GM21717 (cell line): ENCODE measurements at regions not wholly inside any gene's neighbourhood (a gene's known extent, or its start where the extent isn't known, plus 50 kb on each side); places are given as distances from the start of the nearest gene placed in this dataset.
A peak's percentile ranks its signal among the peaks of the same experiment; 100 is the strongest.
"Not testable (repeated sequence)": the region's sequence is repeated elsewhere in the genome, so short reads cannot be mapped to it uniquely, and the experiment has no call there.

Experiments used
- ATAC-seq: cut with Tn5 transposase; IDR thresholded peaks from one replicate; pipeline ENCODE4 v1.9.1; 2021; ENCODE audit warnings: mild to moderate bottlenecking, moderate library complexity; ENCODE audit not compliant: unreplicated experiment

DNA sequence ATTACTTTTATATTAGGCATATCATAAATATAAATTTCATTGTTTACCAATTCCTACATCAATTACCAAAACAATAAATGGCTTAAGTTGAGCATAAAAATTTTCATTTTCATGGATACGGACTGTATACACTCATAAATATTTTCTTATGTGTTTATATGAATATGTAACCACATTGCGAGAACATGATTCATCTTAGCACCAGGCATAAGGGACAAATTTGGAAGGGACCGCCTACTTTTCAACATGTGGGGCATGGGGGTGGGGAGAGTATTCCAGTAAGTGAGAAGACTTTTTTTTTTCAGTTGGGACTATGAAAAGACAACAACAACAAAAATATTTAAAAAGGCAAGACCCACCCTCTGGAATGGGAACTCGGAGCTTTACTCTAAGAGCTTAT, 296.1 kb downstream of the RAB38 start:
- no peak for ATAC-seq

DNA sequence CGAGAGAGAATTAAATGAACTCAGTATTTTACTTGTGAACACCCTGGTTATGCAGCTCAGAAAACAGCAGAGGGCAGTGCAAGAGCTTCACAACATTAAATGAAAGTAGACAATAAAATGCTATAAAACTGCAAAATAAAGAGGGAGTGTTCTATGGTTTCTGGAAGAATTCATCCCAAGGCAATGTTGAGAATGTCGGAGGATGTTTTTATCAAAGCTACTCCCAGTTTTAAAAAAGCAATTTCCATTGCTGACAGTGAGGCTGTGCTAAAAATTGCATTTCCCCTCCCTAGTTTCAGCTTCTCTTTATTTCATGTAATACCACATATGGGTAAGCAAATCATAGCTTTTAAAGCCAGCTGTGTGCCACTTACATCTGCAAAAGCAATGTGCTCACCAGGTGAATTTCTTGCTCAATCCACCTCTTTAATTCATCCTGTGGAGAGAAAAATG, 296.8 kb downstream of the RAB38 start:
- ATAC-seq: no peak

DNA sequence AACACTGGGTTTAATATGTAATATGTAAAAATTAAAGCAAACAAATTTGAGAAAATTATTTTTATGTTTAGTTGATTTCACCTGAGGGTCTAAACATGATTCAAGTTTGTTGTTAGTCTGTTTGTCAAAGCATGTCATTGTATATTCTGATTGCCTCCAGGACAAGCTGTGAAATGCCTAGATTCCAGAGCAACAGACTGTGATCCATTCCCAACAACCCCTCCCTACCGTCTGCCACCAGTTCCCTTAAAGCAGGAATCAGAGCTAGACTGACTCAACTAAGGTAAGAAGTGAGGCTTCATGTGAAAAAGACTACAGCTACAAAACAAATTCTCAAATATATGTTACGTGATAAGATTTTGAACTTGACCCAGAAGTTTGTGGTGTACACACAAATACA, 304.2 kb downstream of the RAB38 start:
- ATAC-seq: no peak

DNA sequence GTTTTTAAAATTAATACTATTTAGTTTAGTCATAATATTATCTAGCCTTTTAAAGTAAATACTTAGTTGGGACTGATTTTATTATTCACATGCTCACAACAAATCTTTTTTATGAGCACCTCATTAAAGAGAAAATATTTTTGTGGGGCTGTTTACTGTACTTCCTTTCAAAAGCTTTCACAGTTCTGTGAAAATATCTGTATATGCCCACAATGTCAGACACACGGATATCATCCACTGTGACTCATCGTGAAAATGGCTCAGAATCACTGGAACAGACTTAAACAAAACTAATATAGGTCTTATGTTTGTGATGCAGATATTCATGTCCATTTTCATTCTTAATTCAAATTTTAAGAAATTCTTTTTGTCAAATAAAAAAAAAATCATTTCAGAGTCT, 305.2 kb downstream of the RAB38 start:
- no peak for ATAC-seq

DNA sequence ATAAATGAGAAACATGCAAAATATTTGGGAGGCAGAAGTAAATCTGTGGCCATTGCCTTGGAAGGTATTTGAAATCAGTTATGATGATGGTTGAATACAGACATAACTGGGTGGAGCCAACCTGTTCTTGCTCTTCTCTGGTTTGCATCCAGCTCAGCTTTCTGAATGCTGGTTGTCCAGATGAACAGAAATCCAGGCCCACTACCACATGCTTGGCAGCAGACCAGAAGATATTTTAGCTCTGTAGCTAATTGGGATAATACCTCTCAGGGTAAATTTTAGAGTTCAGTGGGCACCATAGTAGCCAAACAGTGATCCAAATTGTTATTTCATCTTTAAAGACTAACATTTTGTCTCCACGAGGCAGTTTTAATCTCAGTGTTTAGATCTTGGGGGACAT, 308.3 kb downstream of the RAB38 start:
- ATAC-seq: no peak

DNA sequence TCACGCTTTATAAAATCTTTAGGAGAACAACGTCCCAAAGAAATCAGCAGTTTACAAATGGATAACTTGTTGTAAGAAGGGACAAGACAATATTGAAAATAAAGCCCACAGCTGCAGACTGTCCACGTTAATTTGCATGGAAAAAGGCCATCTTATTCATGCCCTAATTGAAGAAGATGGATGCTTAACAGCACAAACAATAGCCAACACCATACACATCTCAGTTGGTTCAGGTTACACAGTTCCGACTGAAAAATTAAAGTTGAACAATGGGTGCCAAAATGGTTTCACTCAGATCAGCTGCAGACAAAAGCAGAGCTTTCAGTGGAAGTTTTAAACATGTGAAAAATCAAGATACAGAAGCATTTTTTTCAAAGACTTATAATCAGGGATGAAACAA, 314.2 kb downstream of the RAB38 start:
- no peak for ATAC-seq

DNA sequence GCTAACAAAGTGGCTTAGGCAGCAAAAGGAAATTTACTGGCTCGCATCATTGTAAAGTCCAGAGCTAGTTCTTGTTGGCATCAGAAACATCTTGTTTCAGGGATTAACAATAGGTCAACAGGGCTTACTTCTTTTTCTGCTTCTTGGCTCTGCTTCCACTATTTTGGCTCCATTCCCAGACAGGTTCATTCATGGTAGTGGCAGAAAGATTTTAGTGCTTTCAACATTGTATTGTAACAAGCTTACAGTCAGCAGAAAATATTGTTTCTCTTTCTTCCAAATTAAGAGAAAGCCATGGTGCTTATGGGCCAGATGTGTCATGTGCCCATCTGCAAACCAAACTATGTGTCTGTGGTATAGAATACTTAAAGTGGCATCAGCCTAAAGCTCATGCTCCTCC, 315.6 kb downstream of the RAB38 start:
- ATAC-seq: no peak

DNA sequence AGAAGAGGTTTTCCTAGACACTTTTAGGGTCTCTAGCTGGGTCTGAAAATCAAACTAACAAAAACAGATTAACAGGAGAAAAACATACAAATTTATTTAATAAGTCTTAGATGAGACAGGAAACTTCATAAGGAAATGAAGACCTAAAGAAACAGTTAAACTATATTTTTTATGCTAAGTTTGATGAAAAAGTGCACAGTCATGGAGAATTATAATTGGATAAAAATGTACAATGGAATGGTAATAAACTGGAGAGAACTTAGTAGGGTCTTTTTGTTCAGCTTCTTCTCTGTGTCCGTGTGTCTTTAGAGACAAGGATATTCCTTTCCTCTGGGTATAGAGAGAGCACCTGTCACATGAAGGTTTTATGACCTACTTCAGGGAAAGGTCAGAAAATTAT, 323.4 kb downstream of the RAB38 start:
- ATAC-seq: no peak

DNA sequence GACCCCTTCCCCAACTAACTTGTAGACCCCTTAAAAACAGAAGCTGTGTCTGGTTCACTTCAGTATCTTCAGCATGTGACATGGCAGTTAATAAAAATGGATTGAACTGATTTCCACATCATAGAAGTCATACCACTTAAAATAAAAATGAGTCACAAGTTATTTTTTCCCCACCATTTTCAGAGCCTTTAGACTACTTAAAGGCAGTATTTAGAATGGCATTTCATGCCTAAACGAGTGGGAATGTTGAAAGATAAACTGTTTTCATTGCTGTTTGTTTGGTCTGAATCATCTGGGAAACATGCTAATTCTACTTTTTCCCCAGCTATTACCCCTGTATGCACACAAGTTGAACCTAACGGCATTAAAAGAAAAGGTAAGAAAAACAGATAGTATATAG, 324.0 kb downstream of the RAB38 start:
- ATAC-seq: no peak

DNA sequence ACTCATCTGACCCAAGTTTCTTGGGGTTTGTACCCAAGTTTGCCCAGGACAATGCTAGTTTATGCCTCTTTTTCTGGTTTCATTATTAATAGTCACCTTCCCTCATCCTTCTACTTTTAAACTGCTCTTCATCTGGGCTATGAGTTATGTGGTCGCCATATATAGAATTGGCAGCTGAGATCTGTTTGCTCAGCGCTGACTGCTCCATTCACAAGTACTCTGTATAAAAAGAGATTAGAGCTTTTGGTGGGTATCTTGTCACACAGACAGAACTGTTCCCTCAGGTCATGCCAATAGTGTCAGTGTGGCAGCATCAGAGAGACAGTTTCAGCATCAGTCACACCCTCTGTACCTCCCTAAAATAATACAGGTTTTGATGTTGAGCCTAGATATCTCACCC, 326.0 kb downstream of the RAB38 start:
- no peak for ATAC-seq

DNA sequence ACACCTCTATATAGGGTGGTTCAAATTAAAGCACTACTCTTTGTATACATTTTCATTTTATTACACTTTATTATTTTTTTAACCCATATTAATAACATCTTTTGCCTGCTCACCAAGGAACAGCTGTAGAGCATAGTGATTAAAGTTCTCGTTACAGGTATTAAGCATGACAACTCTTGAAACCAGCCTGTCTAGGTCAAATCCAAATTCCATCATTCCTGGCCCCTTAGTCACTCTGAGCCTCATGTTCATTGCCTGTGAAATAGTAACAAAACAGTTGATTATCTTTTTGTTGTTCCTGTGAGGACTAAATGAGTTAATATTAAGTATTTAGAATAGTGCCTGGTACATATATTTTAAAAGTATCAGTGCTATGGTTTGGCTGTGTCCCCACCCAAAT, 334.5 kb downstream of the RAB38 start:
- no peak for ATAC-seq

DNA sequence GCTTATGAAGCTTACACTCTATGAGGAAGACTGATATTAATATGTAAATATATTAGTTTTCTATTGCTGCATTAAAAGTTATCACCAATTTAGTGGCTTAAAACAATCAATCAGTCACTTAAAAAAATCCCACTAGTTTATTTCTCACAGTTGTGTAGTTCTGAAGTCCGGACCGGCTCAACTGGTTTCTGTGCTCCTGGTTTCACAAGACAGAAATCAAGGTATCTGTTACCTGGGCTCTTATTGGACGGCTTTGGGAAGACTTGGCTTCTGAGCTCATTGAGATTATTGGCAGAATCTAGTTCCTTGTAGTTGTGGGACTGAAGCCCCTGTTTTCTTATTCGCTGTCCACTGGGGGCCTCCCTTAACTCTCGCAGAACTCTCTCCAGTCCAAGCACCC, 343.0 kb downstream of the RAB38 start:
- no peak for ATAC-seq

DNA sequence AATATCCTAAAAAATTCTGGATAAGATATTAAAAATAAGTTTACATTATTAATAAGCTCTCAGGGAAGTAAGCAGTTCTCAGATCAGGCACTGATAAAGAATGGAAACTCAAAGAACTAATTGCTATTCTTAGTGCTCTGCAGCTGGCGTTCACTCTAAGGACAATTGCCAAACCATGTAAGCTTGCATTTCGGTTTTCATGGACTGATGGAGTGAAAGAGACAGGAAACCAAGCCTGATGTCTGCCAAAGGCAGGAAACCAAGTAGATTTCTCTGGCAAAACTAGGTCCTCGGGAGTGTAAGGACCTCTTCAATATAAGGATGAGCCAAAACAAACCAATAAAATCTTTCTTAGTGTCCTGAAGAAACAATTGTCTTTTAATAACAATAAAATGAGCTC, 355.2 kb downstream of the RAB38 start:
- ATAC-seq: no peak

DNA sequence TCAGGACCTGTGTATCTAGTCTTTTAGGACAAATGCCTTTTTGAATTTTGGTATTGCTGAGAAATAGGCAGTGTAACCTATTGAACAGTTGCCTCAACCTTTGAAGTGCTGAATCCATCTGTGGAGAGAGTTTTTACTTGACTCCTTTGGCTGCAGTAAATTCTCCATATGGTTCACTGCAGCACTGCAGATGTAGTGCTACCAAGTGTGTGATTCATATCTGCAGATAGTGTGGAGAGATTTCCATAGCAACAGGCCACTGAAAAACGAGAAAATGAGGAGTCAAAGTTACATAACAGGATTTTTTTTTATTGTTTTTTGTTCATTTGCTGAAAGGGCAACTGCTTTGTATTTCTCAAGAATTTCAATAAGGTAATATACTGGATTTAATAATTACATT, 356.1 kb downstream of the RAB38 start:
- no peak for ATAC-seq

DNA sequence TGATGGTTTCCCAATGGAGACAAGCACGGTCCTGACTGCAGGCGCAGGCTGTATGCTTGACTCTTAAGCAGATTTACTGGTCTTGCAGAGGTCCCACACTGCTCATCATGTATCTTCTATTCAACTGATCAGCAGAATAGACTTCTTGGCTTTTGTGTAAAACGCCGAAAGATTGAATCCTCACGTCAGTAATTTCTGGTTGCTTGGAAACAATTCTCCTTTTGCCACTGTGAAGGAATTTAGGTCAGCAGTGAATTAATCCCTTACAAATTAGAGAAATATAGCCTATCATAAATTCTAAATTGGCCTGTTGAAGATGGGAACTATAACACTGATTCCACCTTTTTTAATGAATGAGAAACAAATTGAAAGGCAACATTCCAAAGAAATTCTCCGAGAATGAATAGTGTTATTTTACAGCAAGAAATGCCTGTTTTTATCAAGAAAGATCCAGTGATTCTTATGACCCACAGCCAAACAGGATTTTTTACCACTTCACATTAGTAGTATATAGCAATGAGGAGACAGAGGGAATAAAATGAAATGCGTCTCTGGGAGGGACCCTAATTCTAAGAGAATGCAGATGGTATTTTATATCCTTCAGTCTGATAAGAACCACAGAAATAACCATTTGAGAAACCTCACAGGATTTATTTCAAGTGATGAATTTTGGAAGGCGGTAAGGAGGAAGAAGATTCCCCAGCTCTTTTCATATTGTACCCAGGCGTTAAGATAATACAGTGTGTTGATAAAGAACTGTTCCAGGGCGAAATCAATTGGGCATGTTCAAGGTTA, 362.5 kb downstream of the RAB38 start:
- ATAC-seq: no peak

DNA sequence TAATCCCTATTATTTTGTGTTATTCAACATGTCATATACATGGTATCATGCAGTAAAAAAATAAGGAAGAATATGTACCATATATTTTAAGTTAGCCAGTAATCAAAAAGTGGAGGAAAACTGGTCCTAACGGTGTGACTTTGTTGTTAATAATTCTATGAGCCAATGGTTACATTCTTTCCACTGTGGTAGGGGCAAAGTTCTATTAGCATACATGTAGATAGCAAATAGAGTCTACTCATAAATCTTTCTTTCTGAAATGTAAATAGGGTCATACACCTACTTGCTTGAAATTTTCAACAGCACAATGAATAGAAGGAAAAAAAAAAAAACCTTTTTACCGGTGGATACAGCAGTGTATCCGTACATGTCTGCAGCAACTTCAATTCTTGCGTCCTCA, 364.8 kb downstream of the RAB38 start:
- no peak for ATAC-seq

DNA sequence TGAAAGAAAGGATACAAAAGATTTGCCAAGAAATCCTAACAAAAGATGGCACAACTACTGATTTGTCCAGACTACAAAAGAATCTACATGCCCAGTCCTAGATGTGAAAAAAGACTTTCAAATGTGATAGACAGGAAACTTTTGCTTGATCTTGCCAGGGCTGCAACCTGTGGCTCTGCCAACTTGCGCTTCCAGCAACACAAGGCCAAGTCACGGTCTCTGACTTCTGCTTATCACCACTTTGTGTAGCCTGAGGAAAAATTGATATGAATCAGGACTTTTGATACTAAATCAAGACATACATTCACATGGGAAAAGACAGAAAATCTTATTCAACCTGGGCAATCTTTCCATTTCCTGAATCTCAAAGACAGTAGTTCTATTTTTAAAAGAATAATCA, 366.0 kb downstream of the RAB38 start:
- no peak for ATAC-seq

DNA sequence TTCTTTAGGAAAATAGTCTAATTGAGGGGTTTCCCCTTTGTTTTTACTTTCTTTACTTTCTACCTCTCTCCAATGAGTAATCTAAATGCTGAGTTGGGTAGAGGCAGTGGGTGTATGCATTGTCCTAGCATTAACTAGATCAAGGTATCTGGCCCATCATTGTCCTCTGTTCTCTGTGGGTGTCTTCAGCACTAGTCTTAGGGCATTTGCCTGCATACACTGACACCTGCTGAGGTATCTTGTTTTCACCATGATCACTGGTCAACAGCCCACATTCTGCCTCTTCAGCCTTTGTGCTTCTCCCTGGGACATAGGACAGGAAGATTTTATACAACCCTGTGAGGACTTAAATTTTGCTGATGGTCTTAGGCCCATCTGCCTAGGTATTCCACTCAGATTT, 371.1 kb downstream of the RAB38 start:
- no peak for ATAC-seq

DNA sequence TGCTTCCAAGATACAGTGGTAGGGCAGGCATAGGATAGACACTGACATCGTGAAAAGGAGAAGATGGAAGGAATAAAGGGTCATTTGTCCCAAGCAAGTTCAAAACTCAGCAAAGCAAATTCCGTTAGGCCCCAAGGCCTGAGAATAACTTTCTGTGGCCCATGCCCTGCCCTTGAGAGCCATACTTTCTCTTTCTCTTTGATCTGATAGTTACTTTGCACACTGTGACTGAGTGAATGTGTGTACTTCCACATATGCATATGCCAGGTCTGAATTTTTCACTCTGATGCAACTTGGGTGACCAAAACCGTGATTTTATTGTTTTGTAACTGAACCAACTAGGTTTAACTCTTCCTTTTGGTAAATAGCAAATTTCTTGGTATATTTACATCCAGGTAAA, 371.5 kb downstream of the RAB38 start:
- peak; percentile 78 for ATAC-seq

DNA sequence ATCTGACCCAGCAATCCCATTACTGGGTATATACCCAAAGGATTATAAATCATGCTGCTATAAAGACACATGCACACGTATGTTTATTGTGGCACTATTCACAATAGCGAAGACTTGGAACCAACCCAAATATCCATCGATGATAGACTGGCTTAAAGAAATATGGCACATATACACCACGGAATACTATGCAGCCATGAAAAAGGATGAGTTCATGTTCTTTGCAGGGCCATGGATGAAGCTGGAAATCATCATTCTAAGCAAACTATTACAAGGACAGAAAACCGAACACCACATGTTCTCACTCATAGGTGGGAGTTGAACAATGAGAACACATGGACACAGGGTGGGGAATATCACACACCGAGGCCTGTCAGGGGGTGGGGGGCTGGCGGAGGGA, 390.4 kb downstream of the RAB38 start:
- ATAC-seq: not testable (repeated sequence)

DNA sequence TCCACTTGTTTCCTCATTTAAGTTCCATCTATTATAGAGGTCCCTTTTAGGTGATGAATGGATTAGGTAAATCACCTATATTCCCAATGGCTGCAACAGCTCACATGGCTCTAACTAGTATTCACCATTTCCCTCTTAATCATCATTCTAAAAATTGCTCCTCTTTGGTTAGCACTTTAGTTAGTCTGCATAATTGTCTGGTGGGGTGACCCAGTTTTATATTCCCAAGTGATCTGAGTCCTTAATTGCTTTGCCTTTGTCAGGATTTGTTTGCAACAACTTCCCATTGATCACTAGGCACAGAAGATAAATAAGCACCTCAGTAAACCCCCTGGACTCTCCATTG, 395.2 kb downstream of the RAB38 start:
- ATAC-seq: no peak

DNA sequence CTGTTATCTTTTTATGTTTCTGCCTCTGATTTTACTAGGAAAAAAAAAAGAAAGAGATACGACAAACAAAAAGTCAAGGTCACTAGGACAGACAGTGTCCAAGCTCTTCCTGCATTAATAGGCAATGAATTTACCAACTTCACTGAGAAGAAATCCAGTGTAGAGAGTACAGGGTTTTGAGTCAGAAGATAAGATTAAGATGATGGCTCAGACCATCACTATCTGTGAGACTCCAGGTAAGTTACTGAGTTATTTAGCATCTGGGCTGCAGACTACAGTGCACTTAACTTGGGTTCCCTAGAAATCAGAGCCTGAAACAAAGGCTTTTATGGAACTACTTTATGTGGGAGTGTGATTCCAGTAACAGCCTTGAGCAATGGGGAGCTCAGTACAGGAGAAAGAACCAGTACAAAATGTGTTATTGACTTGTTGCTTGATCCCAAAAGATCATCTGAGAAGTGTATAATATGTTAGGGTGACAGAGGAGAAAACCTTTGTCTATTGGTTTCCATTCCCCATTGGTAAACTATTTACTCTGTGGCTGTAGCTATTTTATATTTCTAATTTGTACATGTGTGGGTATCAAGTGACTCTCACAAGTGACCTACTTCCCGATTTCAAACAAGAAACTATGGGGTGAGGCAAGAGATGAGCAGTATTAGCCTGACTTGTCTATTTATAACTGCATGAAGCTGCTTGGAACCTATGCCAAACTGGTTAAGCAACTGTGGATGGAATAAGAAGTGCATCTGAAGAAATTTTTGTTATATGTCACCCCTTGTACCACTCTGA, 395.8 kb downstream of the RAB38 start:
- ATAC-seq: no peak

DNA sequence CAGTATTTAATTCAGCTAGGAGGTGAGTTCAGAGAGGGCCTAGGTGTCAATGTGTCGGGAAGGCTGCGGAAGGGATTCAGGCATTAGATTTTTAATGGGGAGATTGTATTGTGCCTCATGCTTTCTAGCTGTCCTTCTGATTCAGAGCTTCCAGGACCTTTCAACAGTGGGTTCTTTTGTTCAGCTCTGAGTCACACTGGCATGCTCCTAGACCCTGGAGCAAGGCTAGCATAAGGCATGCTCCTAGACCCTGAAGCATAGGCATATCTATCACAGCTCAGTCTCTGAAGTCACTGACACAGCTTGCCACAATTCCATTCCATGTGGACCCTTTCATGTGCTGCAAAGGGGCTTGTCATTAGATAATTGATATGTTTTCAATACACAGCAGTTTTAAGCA, 396.9 kb downstream of the RAB38 start:
- ATAC-seq: no peak
